HG03565 (cell line): ENCODE measurements at regions not wholly inside any gene's neighbourhood (a gene's known extent, or its start where the extent isn't known, plus 50 kb on each side); places are given as distances from the start of the nearest gene placed in this dataset.
"Not testable (repeated sequence)": the region's sequence is repeated elsewhere in the genome, so short reads cannot be mapped to it uniquely, and the experiment has no call there.

Source experiments
- ATAC-seq: cut with Tn5 transposase; IDR thresholded peaks from one replicate; pipeline ENCODE4 v1.9.1; 2021; ENCODE audit warnings: mild to moderate bottlenecking, moderate library complexity; ENCODE audit not compliant: unreplicated experiment

DNA sequence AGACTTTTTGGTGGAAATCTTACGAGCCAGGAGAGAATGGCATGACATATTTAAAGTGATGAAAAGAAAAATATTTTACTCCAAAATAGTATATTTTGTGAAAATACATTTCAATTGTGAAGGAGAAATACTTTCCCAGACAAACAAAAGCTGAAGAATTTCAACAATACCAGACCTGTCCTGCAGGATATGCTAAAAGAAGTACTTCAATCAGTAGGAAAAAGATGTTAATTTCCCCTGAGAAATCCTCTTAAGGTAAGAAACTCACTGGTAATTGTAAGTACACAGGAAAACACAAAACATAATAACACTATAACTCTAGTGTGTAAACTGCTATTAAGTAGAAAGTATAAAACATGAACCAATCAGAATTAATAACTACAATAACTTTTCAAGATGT lies 341.8 kb upstream of the GJE1 start:
- ATAC-seq: no peak

DNA sequence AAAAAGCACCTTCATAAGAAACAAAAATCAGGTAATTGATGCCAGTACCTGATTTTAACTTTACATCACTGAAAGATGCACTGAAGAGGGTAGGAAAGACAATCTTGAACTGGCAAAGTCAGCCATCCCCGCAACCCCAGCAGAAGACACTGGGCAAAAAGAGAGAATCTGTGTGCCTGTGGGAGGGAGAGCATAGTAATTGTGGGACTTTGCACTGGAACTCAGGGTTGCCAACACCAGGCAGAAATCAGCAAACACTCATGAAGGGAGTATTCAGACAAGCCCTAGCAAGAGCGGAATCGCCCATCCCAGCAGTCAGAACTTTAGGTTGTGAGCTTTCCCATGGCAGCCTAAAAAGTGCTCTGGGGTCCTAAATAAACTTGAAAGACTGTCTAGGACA lies 344.6 kb upstream of the GJE1 start:
- ATAC-seq: no peak

DNA sequence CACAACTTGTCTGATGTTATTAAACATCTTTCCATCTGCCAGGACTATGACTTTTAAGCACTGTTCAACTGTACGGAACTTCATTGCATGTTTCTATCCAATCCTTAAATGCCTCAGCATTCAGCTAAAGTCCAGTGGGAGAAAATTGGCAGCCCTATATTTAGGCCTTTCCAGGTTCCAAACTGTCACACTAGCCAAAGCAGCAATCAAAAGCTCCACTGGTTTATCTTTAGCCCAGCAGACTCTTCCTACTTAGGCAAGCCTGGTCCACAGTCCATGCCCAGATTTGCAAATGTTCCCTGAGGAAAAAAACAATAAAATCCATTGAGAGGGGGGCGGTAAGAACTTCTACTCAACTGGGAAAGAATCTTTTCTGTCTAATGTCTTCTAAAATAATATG lies 349.1 kb upstream of the GJE1 start:
- no peak for ATAC-seq

DNA sequence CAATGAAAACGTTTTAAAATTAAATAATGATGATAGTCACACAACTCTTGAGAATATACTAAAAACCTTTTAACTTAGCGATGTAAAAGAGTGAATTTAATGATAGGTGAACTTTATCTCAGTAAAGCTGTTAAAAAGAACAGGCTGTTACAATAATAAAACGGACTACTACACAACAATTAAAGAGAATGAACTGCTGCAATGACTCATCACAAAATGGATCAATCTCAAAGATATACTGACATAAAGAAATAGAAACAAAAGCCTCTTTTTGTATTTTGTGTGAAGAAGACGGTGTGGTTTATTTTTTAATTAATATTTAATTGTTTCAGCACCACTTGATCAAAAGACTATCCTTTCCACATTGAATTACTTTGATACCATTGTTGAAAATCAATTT lies 352.4 kb upstream of the GJE1 start:
- no peak for ATAC-seq

DNA sequence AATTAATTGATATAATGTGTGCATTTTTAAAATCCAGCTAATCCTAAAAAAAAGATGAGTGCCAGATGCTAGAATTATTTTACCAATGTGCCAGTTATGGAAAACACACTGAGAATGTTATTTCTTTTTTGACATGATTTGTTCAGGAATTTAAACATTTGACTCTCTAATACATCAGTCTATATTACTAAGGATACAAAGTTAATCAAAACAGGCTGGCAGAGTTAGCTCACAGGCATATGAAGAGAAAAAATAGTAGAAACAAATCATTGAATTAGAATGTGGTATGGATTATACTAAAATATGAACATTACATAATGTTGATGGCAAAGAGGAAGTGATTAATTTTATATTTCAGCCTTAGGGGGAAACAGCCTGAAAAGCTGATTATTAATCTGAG lies 368.3 kb upstream of the GJE1 start:
- no peak for ATAC-seq

DNA sequence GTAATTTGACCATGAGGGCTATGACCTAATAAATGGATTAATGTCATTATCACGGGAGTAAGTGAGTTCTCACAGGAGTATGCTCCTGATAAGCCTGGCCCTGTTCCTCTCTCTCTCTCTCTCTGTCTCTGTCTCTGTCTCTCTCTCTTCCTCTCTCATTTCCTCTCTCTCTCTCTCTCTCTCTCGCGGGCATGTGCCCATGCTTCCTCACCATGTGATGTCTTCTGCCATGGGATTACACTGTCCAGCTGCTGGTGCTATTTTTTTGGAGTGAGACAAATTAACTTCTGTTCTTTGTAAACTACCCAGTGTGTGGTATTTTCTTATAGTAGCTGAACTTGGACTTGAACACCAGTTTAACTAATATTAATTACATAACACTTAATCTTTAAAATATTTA lies 374.3 kb upstream of the GJE1 start:
- ATAC-seq: no peak

DNA sequence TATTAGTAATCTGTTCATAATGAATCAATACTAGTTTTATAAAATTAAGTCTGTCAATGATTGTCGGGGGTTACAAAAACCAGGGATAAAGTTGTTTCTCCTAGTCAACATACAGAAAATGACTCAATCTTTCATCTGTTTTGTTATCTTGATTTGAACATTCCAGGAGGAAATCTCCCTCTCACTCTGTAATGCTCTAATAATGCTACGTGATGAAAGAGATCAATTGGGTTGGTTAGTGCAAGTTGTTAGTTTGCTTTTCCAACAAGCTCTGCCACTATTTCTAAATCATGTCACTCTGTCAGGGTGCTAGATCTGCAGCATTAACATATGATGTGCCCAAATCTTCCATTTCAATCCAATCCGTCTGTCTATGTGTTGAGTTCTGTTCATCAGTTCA lies 379.5 kb upstream of the GJE1 start:
- no peak for ATAC-seq

DNA sequence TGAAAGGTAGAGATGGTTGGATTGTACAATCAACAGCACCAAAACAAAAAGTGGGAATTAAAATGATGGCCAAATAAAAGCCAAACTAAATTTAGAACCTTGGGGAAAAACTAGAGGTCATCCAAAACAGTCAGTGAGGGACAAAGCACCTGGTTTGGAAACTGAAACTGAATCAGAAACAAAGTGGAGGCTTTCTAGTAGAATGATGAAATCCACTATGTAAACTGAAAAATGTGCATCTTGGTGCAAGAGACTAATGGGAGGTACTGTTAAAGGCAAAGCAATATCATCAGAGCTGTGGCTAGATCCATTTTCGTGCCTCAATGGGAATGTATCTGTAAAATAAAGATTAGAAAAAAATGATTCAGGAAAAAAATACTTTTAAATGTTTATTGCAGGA lies 380.0 kb upstream of the GJE1 start:
- no peak for ATAC-seq

DNA sequence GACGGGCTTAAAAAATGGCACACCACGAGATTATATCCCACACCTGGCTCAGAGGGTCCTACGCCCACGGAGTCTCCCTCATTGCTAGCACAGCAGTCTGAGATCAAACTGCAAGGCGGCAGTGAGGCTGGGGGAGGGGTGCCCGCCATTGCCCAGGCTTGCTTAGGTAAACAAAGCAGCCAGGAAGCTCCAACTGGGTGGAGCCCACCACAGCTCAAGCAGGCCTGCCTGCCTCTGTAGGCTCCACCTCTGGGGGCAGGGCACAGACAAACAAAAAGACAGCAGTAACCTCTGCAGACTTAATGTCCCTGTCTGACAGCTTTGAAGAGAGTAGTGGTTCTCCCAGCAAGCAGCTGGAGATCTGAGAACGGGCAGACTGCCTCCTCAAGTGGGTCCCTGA lies 386.4 kb upstream of the GJE1 start:
- ATAC-seq: not testable (repeated sequence)

DNA sequence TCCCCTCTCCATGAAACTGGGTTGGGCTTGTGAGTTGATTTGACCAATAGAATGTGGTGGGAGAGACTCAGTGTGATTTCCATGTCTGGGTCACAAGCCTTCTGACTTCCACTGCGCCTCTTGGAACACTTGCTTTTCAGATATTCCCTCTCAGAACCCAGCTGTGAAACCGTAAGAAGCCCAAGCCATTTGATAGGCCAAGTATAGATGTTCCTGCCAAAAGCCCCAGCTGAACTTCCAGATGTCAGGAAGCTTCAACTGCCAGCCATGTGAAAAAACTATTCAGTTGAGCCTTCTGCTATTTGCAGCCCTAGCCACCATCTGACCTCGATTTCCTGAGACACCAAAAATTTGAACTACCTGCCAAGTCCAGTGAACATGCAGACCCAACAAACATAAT lies 387.8 kb upstream of the GJE1 start:
- no peak for ATAC-seq

DNA sequence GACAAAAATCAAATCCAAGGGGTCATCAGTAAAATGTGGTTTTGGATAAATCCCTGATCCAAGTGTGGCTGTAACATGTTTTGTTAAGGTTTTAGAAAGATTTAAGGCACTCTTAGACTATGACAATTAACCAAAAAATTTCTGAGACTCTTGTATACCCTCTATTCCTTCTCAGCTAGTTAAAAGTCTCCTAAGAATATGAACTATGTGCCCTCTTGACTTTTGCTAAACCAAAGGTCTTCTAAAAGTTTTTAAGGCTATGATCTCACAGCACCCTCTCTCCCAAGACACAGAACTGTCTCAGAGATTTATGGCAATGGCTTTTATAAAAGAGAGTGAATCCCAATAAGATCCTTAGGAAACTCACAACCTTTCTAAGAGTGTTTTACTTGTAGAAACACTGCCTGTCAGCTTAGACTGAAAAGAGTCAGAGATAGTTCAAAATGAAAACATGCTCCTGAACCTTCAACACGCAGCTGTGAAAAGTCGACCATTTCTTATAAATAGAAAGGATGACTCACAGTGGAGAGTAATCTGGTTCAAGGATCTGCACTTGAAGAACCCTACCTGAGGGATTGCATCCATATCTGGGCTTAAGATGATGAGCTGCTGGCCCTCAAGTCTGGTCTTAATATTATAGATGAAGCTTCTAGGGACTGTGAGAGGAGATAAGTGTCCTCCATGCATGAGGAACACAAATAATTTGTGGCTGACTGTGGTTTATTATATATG lies 388.4 kb upstream of the GJE1 start:
- ATAC-seq: no peak

DNA sequence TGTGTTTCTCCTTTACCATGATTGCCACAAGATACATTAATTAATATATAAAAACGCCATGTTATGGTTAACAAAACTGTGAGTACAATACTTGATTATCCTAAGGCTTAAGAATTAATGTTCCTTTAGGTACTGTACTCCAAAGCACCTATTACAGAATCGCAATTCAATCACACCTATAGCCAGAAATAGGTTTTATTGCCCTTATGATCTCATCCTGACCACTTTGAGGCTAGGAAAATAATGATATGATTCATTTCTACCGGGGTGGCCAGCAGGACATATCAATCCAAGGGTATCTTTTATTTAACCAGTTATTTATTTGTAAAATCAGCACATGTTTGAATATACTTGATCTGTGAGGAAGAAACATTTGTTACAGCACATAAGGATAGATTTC lies 396.6 kb upstream of the GJE1 start:
- ATAC-seq: no peak

DNA sequence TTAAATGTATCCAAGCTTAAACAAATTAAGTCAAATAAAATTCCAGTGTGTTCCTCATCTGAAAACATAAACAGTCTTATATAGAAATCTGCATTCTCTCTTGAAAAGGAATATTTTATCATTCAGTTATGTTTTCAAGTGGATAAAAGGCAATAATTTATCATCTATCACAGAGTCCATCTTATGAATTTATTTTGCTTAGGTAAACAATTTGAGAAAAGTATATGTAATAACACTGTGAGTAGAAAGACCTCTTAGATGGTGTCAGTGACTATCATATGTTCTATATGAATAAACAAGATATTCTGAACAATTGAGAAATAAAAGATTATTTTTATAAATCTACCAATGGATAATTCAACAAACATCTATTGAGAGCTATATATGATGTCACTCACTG lies 397.6 kb upstream of the GJE1 start:
- ATAC-seq: no peak

DNA sequence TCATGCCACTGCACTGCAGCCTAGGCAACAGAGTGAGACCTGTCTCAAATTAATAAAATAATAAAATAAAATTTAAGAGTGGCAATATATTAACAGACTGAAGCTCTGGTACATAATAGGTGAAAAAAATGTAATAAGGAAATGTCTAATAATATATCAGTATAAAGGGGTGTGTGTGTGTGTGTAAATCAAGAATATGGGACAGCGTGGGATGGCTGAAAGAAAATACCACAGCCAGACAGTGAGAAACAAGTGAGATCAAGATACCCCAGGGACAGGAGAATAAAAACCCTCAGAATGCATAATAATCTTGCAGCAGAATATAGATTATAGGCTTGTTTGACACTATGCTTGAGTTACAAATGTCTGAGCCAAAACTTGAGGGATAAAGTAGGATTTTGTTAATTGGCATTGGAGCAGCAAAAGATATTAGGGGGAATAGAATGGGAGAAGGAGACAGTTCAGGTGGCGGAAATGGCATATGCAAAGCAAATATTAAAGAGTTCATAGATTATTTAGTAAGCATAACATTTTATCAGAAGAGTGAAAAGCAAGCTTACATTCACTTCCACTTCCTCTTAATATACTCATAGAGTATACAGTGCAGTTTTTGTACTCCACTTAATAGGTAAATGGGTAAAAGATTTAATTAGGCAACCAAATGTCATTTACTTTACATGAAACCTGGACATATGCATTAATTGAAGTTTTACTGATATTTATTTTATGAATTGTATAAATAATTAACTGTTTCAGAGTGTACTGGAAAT lies 398.5 kb upstream of the GJE1 start:
- no peak for ATAC-seq

DNA sequence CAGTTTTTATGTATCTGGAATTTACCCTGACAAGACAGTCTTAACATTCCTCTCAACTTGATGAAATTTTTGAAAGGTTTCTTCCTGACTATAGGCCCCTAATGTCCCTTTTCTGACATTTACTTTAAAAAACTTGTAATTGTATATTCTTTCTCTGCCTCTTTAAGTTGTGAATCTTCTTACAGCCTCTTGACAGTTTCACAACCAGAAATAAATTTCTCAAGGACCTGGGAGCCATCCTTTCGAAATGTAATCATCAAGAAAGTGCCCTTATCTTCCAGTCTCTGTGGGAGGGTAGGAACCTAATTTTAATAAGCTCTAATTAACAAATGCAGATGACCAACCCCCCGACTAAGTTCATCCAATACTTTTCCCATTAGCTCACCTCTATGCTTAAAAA lies 403.6 kb upstream of the GJE1 start:
- ATAC-seq: no peak

DNA sequence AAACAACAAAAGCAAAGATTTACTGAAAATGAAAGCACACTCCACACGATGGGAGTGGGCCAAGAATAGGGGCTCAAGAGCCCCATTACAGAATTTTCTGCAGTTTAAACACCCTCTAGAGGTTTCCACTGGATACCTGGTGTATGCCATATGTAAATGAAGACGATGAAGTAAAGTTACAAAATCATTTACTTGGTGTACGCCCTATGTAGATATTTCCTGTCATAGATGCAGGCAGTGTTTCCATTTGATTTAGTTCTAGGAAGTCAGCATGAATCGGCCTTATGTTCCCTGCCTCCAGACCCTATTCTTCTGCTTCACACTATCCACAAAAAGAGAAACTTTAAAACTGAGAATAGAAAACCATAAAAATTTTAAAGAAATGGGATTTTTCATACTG lies 404.4 kb upstream of the GJE1 start:
- ATAC-seq: no peak

DNA sequence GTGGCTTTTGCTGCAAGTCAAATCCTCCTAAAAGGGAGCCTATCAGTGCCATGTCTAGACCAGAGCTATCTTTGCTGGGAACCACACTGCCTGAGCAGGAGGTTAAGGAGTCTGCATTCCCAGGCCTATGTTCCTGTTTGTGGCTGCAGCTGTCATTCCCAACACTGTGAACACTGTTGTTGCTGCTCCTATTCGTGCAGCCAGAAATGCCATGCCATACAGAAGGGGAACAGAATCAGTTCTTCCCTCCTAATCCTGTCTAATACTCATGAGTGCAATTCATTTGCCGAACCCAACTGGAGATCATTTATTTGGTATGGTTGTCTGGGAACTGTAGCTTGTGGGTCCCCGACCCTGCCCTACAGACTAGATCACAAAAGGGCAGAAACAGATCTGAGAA lies 406.5 kb upstream of the GJE1 start:
- no peak for ATAC-seq

DNA sequence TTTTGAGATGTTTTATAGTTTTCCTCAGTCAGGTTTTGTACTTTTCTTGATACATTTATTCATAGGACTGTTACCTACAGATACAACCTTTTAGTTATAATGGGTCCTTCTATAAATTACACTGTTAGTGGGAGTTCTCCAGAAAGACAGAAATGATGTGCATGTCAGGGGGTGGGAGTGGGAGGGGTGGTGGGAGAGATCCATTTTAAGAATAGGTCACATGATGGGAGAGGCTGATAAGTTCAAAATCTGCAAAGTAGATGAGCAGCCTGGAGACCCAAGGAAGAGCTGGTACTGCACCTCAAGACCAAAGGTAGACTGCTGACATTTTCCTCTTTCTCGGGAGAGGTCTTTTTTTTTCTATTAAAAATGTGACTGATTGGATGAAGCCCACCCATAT lies 408.0 kb upstream of the GJE1 start:
- no peak for ATAC-seq

DNA sequence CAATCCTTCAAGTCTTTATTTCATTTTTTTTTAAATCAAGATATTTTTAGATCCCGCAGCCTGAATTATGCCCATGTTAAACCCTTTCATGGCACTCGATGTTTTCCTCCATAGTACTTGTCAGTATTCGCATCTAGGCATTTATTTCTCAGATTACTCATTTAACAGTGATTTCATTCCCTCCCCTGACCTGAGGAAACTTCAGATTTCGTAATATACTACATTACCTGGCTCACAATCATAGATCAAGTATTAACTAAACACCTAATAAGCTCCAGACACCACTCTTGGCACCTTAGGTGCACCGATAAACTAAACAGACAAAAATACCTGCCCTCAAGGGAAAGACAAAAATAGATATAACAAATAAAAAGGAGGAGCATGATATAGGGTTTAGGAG lies 413.2 kb upstream of the GJE1 start:
- no peak for ATAC-seq

DNA sequence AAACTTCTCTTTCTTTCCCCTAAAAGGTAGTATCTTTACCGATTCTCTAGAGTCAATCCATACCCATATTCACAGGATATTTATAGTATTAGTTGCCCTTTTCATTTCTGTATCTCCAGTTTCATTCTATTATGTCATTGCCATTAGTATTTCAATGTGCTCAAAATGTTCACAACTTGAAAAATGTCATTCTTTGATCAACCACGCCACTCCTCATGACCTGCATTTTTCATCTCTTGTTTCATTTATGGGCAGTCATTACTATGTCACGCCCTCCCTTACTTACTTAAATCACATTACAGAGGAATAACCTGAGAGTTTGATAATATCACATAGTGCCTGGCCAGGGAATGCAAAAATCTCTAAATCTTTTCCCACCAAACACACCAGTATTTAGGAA lies 427.3 kb upstream of the GJE1 start:
- no peak for ATAC-seq

DNA sequence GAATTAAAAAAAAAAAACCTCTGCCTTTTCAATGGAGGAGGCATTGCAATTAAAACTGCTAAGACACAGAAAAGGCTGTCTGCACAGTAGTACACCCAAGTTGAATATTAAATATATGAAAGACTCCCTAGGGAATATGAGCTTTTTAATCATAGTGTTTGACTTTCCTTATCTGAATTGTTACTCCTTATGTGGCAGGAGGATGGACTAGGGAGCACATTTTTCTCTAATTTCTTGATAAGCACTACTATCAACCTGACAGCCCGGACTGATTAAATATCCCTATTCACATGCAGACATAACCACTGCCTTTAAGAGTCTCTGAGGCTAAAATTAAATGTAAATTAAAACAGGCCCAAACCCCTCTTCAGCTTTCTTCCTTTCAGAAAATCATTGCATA lies 428.6 kb upstream of the GJE1 start:
- ATAC-seq: no peak

DNA sequence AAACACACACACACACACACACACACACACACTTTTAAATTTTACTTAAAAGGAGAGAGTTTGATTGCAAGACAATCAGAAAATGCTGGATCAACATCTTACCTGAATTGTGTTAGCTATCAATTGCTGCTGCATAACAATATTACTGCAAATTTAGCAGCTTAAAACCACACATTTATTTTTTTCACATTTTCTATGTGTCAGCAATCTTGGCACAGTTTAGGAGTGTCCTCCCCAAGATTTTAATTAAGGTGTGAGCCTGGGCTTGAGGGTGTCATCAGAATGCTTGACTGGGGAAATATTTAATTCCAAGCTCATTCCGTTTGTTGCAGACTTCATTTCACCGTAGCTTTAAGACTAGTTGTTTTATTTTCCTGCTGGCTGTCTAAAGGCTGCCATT lies 431.0 kb upstream of the GJE1 start:
- ATAC-seq: no peak

DNA sequence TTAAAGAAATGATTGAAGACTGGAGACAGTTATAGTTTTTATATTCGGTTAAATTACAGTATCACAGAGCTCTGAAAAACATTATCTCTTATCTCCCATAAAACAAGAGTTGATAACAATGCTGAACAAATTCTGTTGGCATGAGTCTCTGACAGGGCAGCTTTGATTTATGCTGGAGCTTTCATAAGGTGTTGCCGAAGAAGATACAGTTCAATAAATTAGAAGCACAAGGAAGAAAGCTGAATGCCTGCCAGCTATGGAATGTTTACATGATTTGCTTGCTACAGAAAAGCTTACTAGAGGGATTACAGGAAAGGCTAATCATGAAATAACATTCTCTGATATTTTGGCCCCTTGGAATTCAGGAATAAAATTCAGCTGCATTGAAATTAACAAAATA lies 431.9 kb upstream of the GJE1 start:
- ATAC-seq: no peak
